ENCODE measurements at regions not wholly inside any gene's neighbourhood (a gene's known extent, or its start where the extent isn't known, plus 50 kb on each side); places are given as distances from the start of the nearest gene placed in this dataset.

DNA sequence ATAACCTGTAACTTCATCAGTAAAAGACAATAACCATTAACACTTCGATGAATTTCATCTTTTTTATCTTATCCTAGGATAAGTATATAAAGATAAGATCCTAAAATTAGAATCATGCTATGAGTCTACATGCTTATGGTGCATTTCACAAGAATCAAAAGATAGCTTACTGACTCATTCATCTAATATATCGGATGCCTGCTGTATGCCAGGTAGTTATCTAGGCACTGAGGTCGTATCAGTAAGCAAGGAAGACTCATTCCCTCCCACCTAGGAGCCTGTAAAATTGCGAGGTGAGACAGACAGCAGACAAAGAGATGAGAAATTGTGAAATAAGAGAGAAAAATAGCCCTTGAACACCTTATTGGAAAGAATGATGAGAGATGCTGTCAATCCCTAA is 240.6 kb upstream of the ADAMTSL1 start:
- intact Hi-C loops (cut with DNase I; ENCODE audit: low total_unique reads): no loop called here
- 60 to 63% methylated on average over 4 of the region's 4 CpGs for WGBS, 2 donors
- no peak for TF ChIP-seq POLR2A (IDR thresholded peaks at IDR 0.05)
- TF ChIP-seq CTCF (IDR thresholded peaks at IDR 0.05): no peak
- DNase-seq (ENCODE audit: low spot score in 2 of 2): no peak
- H3K4me3 ChIP-seq (ENCODE audit: low read depth, poor library complexity, severe bottlenecking): no peak overlapping the region

DNA sequence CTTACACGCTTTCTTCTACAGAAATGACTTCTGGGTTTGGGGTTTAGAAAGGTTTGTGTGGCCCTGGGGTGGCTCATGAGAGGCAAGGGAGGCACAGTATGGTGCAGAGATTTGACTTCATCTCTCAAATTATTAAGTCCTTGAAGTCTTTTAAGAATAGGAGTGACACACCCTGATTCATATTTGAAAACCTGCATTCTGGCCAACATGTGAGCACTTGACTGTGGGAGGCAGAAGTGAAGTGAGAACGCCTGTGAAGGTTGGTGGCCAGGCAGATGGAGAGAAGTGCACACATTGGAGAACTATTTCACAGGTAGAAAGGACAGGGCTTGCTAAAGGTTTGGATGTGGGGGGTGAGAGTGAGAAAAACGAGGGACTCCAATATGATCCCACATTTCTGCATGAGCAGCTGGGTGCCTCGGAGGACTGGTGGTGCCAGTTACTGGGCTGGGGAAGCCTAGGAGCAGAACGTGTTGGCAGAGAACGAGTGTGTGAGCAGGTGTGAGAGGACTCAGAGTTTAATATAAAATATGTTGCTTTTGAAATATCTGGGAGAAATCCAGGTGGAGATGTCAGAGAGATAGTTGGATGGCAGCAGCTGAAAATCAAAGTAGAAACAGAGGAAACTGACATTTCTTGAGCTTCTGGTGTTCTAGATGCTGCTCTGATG is 240.0 kb upstream of the ADAMTSL1 start:
- no peak for DNase-seq (ENCODE audit: low spot score in 2 of 2)
- WGBS, 2 donors: 40 to 54% methylated on average over 6 of the region's 6 CpGs
- H3K4me3 ChIP-seq (ENCODE audit: low read depth, poor library complexity, severe bottlenecking): no peak overlapping the region
- intact Hi-C loops (cut with DNase I; ENCODE audit: low total_unique reads): no loop called here
- TF ChIP-seq CTCF (IDR thresholded peaks at IDR 0.05) (no peak), POLR2A (IDR thresholded peaks at IDR 0.05) (no peak)

DNA sequence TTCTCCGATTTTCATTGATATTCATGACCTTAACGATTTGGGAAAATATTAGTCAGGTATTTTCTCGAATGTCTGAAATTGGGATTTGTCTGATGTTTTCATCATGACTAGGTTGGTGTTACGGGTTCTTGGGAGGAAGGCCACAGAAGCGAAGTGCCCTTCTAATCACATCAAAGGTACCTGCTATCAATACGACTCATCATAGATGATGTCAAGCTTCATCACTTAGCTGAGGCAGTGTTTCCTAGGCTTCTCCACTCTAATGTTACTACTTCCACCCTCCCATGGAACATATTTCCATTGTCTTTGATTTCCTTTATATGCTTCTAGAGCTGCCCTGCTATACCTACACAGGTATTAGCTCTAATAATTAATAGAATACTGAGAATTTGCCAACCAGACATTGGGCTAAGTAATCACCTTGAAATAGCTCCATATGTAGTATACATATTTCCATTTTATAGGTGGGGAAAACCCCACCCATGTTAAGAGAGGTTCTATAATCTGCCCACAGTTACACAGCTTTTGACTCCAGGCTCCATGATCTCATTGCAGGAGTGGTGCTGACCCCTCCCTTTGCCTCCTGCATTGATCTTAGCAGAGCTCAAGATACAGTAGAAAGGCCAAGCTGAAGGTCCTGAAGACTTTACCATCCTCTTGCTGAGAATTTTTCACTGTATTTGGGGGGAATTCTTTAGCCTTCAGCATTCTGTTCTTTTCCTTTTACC is 238.6 kb upstream of the ADAMTSL1 start:
- 90 to 95% methylated on average over 6 of the region's 6 CpGs for WGBS, 2 donors

GRCh38 chr9:18236336-18236735 is 237.6 kb upstream of the ADAMTSL1 start:
- DNase-seq (ENCODE audit: low spot score in 2 of 2): no peak
- intact Hi-C loops (cut with DNase I; ENCODE audit: low total_unique reads): no loop called here
- H3K4me3 ChIP-seq (ENCODE audit: low read depth, poor library complexity, severe bottlenecking): no peak overlapping the region
- TF ChIP-seq CTCF (IDR thresholded peaks at IDR 0.05): no peak
- TF ChIP-seq POLR2A (IDR thresholded peaks at IDR 0.05): no peak
- WGBS, 2 donors: 79 to 83% methylated on average over 3 of the region's 3 CpGs

More for the DNA sequence above, 238.6 kb upstream of the ADAMTSL1 start:
- TF ChIP-seq POLR2A (IDR thresholded peaks at IDR 0.05): no peak
- no peak for TF ChIP-seq CTCF (IDR thresholded peaks at IDR 0.05)
- DNase-seq (ENCODE audit: low spot score in 2 of 2): no peak
- H3K4me3 ChIP-seq (ENCODE audit: low read depth, poor library complexity, severe bottlenecking): no peak overlapping the region
- intact Hi-C loops (cut with DNase I; ENCODE audit: low total_unique reads): no loop called here

DNA sequence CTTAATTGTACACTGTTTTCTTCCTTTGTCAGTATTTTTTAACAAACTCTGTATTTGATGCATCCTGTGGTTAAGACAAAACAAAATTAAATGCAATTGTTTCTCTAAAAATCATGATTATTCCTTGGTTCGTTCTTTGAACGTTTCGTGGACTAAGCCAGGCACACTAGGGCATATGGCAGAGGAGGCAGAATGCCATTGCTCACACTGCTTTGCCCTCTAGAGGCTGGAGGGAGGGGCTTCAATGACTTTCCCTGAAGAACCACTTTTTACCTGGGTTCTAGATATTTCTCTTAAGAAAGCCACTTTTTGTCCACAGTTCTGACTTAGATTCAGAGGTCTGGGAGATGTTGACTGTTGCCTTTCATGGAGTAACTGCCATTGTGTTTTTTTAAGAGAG is 236.2 kb upstream of the ADAMTSL1 start:
- no peak for DNase-seq (ENCODE audit: low spot score in 2 of 2)
- 83 to 89% methylated on average over 3 of the region's 3 CpGs for WGBS, 2 donors
- intact Hi-C loops (cut with DNase I; ENCODE audit: low total_unique reads): no loop called here
- TF ChIP-seq POLR2A (IDR thresholded peaks at IDR 0.05) (no peak), CTCF (IDR thresholded peaks at IDR 0.05) (no peak)
- H3K4me3 ChIP-seq (ENCODE audit: low read depth, poor library complexity, severe bottlenecking): no peak overlapping the region
